ENCODE measurements at regions not wholly inside any gene's neighbourhood (a gene's known extent, or its start where the extent isn't known, plus 50 kb on each side); places are given as distances from the start of the nearest gene placed in this dataset.

DNA sequence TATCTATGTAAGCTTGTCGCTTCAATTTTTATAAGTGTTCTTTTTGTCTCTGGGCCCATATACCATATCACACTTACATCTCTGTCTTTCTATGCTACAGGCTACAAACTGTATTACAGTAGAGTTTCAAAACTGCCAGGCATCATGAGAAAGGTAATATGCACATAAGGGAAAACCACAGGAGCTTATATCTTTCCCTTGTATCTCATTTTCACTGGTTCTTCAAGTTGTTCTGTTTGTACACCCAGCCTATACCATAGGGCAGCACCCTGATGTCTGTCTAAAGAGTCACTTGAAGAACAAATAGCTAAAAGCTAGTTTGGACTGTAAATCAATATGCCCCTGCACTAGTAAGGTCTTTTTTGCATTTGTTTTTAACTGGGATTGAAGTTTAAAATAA is 366.7 kb downstream of the FIGN start:
- WGBS (ENCODE audit: insufficient coverage): no CpG with 5 or more reads among the region's 1 CpG
- Histone ChIP-seq H3K36me3 (replicated peaks in 1 of 2; ENCODE audit: control extremely low read depth in 1 of 2, control insufficient read depth in 1 of 2, extremely low read depth in 1 of 2, insufficient read depth in 2 of 2, low read length in 1 of 2) (no peaks in the 10 kb centered on the region), H3K9me3 (ENCODE audit: control extremely low read depth in 1 of 3, control insufficient read depth in 2 of 3, insufficient read depth in 1 of 3, low read length in 2 of 3) (peaks cover 0 to 1% (median 0%) of the 10 kb centered on the region in 3 donors), H3K27ac (ENCODE audit: low read length in 2 of 2) (no peak overlapping the region), H3K4me2 (replicated peaks; ENCODE audit: low read depth, low read length, poor library complexity, severe bottlenecking) (no peak overlapping the region), H4K20me1 (ENCODE audit: control insufficient read depth, insufficient read depth, low read length, poor library complexity, severe bottlenecking) (no peaks in the 10 kb centered on the region), H3K27me3 (replicated peaks in 1 of 4; ENCODE audit: control extremely low read depth in 1 of 4, control insufficient read depth in 3 of 4, insufficient read depth in 4 of 4, low read length in 3 of 4) (no peaks in the 10 kb centered on the region), H3K79me2 (ENCODE audit: control insufficient read depth, insufficient read depth, low read length) (no peaks in the 10 kb centered on the region), H2AFZ (ENCODE audit: insufficient read depth, low read depth, low read length, poor library complexity, severe bottlenecking) (no peak overlapping the region), H3K4me1 (ENCODE audit: control insufficient read depth in 2 of 2, insufficient read depth in 2 of 2, low read length in 2 of 2) (no peaks in the 10 kb centered on the region), H3K4me3 (ENCODE audit: control extremely low read depth in 1 of 5, extremely low read depth in 1 of 5, insufficient read depth in 1 of 5, low read depth in 2 of 5, low read length in 4 of 5) (no peak overlapping the region), H3K9ac (ENCODE audit: low read length) (no peak overlapping the region)
- H3K4me1 Mint-ChIP-seq: no peaks in the 10 kb centered on the region
- ATAC-seq (ENCODE audit: low read depth) (no peak), DNase-seq (no peak)
- no peak overlapping the region for H3K27ac Mint-ChIP-seq
- TF ChIP-seq, protein P1, sequence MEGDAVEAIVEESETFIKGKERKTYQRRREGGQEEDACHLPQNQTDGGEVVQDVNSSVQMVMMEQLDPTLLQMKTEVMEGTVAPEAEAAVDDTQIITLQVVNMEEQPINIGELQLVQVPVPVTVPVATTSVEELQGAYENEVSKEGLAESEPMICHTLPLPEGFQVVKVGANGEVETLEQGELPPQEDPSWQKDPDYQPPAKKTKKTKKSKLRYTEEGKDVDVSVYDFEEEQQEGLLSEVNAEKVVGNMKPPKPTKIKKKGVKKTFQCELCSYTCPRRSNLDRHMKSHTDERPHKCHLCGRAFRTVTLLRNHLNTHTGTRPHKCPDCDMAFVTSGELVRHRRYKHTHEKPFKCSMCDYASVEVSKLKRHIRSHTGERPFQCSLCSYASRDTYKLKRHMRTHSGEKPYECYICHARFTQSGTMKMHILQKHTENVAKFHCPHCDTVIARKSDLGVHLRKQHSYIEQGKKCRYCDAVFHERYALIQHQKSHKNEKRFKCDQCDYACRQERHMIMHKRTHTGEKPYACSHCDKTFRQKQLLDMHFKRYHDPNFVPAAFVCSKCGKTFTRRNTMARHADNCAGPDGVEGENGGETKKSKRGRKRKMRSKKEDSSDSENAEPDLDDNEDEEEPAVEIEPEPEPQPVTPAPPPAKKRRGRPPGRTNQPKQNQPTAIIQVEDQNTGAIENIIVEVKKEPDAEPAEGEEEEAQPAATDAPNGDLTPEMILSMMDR (IDR thresholded peaks at IDR 0.05): no peak
- TF ChIP-seq EZH2 (IDR thresholded peaks at IDR 0.05; ENCODE audit: borderline replicate concordance, insufficient read depth, low read depth, low read length, poor library complexity, severe bottlenecking): no peak
- H3K27me3 Mint-ChIP-seq: no peaks in the 10 kb centered on the region
- intact Hi-C loops (cut with micrococcal nuclease): no loop called here
- POLR2A ChIA-PET: no interaction called here
- CTCF ChIA-PET: interaction anchor here (1.3 kb wide), 1 partner anchor 23 kb away, joined by 3 read pairs; no protein-coding TSS in a partner anchor
- H3K4me3 Mint-ChIP-seq: no peak overlapping the region
- H3K9me3 Mint-ChIP-seq (ENCODE audit: insufficient read depth): peaks cover 2% of the 10 kb centered on the region

- ChIA-PET POLR2A (no interaction called here), CTCF (interaction anchor here (1.3 kb wide), 1 partner anchor 23 kb away, joined by 3 read pairs; no protein-coding TSS in a partner anchor)
- Mint-ChIP-seq H3K4me3 (no peak overlapping the region), H3K27me3 (no peaks in the 10 kb centered on the region), H3K9me3 (ENCODE audit: insufficient read depth) (peaks cover 2% of the 10 kb centered on the region), H3K27ac (no peak overlapping the region), H3K4me1 (no peaks in the 10 kb centered on the region)
- ATAC-seq (ENCODE audit: low read depth) (no peak), DNase-seq (no peak)
- intact Hi-C loops (cut with micrococcal nuclease): no loop called here
- Histone ChIP-seq H3K27ac (ENCODE audit: low read length in 2 of 2) (no peak overlapping the region), H3K36me3 (replicated peaks in 1 of 2; ENCODE audit: control extremely low read depth in 1 of 2, control insufficient read depth in 1 of 2, extremely low read depth in 1 of 2, insufficient read depth in 2 of 2, low read length in 1 of 2) (no peaks in the 10 kb centered on the region), H3K4me3 (ENCODE audit: control extremely low read depth in 1 of 5, extremely low read depth in 1 of 5, insufficient read depth in 1 of 5, low read depth in 2 of 5, low read length in 4 of 5) (no peak overlapping the region), H3K9ac (ENCODE audit: low read length) (no peak overlapping the region), H4K20me1 (ENCODE audit: control insufficient read depth, insufficient read depth, low read length, poor library complexity, severe bottlenecking) (no peaks in the 10 kb centered on the region), H2AFZ (ENCODE audit: insufficient read depth, low read depth, low read length, poor library complexity, severe bottlenecking) (no peak overlapping the region), H3K4me2 (replicated peaks; ENCODE audit: low read depth, low read length, poor library complexity, severe bottlenecking) (no peak overlapping the region), H3K9me3 (ENCODE audit: control extremely low read depth in 1 of 3, control insufficient read depth in 2 of 3, insufficient read depth in 1 of 3, low read length in 2 of 3) (peaks cover 0 to 1% (median 0%) of the 10 kb centered on the region in 3 donors), H3K27me3 (replicated peaks in 1 of 4; ENCODE audit: control extremely low read depth in 1 of 4, control insufficient read depth in 3 of 4, insufficient read depth in 4 of 4, low read length in 3 of 4) (no peaks in the 10 kb centered on the region), H3K4me1 (ENCODE audit: control insufficient read depth in 2 of 2, insufficient read depth in 2 of 2, low read length in 2 of 2) (no peaks in the 10 kb centered on the region), H3K79me2 (ENCODE audit: control insufficient read depth, insufficient read depth, low read length) (no peaks in the 10 kb centered on the region)
- TF ChIP-seq, protein P1 (IDR thresholded peaks at IDR 0.05): no peak
- no peak for TF ChIP-seq EZH2 (IDR thresholded peaks at IDR 0.05; ENCODE audit: borderline replicate concordance, insufficient read depth, low read depth, low read length, poor library complexity, severe bottlenecking)
Observed at GRCh38 chr2:163368655-163369054, 367.2 kb downstream of the FIGN start.
